DOHH2 (cell line): ENCODE measurements at regions not wholly inside any gene's neighbourhood (a gene's known extent, or its start where the extent isn't known, plus 50 kb on each side); places are given as distances from the start of the nearest gene placed in this dataset.

Experiments
- H3F3A ChIP-seq: fragments of 200-600 bp; sonication (generic), shearing (Covaris generic); 2 replicates; pipeline ENCODE4 v1.6.0; 2016; ENCODE audit warnings: antibody characterized with exemption, mild to moderate bottlenecking; ENCODE audit not compliant: control insufficient read depth, insufficient read depth
- H3K27ac ChIP-seq: fragments of 200-600 bp; sonication (generic); 2 replicates; pipeline ENCODE4 v1.5.1; 2014; ENCODE audit warnings: low read depth, mild to moderate bottlenecking, low read length, moderate library complexity
- H3K27me3 ChIP-seq: fragments of 200-600 bp; sonication (generic); 2 replicates; pipeline ENCODE4 v1.6.1; 2014; ENCODE audit warnings: mild to moderate bottlenecking, low read length, mixed read lengths; ENCODE audit not compliant: control insufficient read depth
- H3K36me3 ChIP-seq: fragments of 200-600 bp; sonication (generic); 2 replicates; pipeline ENCODE4 v1.6.1; 2014; ENCODE audit warnings: mild to moderate bottlenecking, low read length, moderate library complexity, mixed read lengths; ENCODE audit not compliant: control insufficient read depth
- H3K4me1 ChIP-seq: fragments of 200-600 bp; sonication (generic); 2 replicates; pipeline ENCODE4 v1.6.1; 2014; ENCODE audit warnings: mild to moderate bottlenecking, low read length, mixed read lengths; ENCODE audit not compliant: control insufficient read depth
- H3K4me2 ChIP-seq: fragments of 200-600 bp; sonication (generic); 2 replicates; pipeline ENCODE4 v1.6.0; 2014; ENCODE audit warnings: mild to moderate bottlenecking, low read length, moderate library complexity
- H3K4me3 ChIP-seq: fragments of 200-600 bp; sonication (generic); 2 replicates; pipeline ENCODE4 v1.5.1; 2014; ENCODE audit warnings: mild to moderate bottlenecking, low read length, mixed read lengths
- H3K79me2 ChIP-seq: fragments of 200-600 bp; sonication (generic); 2 replicates; pipeline ENCODE4 v1.6.1; 2014; ENCODE audit warnings: mild to moderate bottlenecking, low read length, mixed read lengths; ENCODE audit not compliant: control insufficient read depth
- H3K9me2 ChIP-seq: fragments of 200-600 bp; sonication (generic); replicated peaks from 2 replicates; pipeline ENCODE4 v1.6.1; 2014; ENCODE audit warnings: mild to moderate bottlenecking, low read length, mixed read lengths; ENCODE audit not compliant: control insufficient read depth
- H3K9me3 ChIP-seq: fragments of 200-600 bp; sonication (generic); 2 replicates; pipeline ENCODE4 v1.6.1; 2014; ENCODE audit warnings: antibody characterized with exemption, low read length, mixed read lengths; ENCODE audit not compliant: control insufficient read depth, insufficient read depth
- H4K20me1 ChIP-seq: fragments of 200-600 bp; sonication (generic); 2 replicates; pipeline ENCODE4 v1.6.0; 2014; ENCODE audit warnings: low read depth, mild to moderate bottlenecking, antibody characterized with exemption, low read length, moderate library complexity; ENCODE audit not compliant: control insufficient read depth, insufficient read depth
- CTCF ChIP-seq: fragments of 200-600 bp; sonication (generic); IDR thresholded peaks from one replicate; pipeline ENCODE4 v1.5.1; 2014; ENCODE audit warnings: antibody characterized with exemption, mild to moderate bottlenecking, low read depth, low read length; ENCODE audit not compliant: poor library complexity, severe bottlenecking
- EZH2phosphoT487 ChIP-seq: fragments of 200-600 bp; sonication (generic); IDR thresholded peaks from 2 replicates; pipeline ENCODE4 v1.6.1; 2017; ENCODE audit warnings: borderline replicate concordance, mild to moderate bottlenecking, antibody characterized with exemption, low read length, moderate library complexity, mixed read lengths

GRCh38 chr4:36003051-36003450 lies 241.3 kb downstream of the ARAP2 start:
- H3K4me1 ChIP-seq: no peaks in the 10 kb centered on the region
- TF ChIP-seq EZH2phosphoT487: no peak
- no peak for TF ChIP-seq CTCF
- H3K27ac ChIP-seq: no peak overlapping the region
- no peaks in the 10 kb centered on the region for H3F3A ChIP-seq
- H3K36me3 ChIP-seq: no peaks in the 10 kb centered on the region
- no peaks in the 10 kb centered on the region for H3K27me3 ChIP-seq
- no peak overlapping the region for H3K4me2 ChIP-seq
- no peaks in the 10 kb centered on the region; the same call in 1 of the 2 replicates for H3K9me3 ChIP-seq
- H3K79me2 ChIP-seq: no peaks in the 10 kb centered on the region
- no peaks in the 10 kb centered on the region for H3K9me2 ChIP-seq
- H3K4me3 ChIP-seq: no peak overlapping the region
- no peaks in the 10 kb centered on the region for H4K20me1 ChIP-seq

- no peaks in the 10 kb centered on the region for H3K27me3 ChIP-seq
- H3K4me3 ChIP-seq: no peak overlapping the region
- no peaks in the 10 kb centered on the region for H4K20me1 ChIP-seq
- no peaks in the 10 kb centered on the region for H3K79me2 ChIP-seq
- no peaks in the 10 kb centered on the region for H3K36me3 ChIP-seq
- no peaks in the 10 kb centered on the region for H3K4me1 ChIP-seq
- no peak for TF ChIP-seq EZH2phosphoT487
- TF ChIP-seq CTCF: no peak
- H3K4me2 ChIP-seq: no peak overlapping the region
- H3K9me3 ChIP-seq: no peaks in the 10 kb centered on the region; the same call in 1 of the 2 replicates
- H3K9me2 ChIP-seq: no peaks in the 10 kb centered on the region
- no peaks in the 10 kb centered on the region for H3F3A ChIP-seq
- H3K27ac ChIP-seq: no peak overlapping the region
Measured at GRCh38 chr4:36004204-36004851, 240.0 kb downstream of the ARAP2 start.

- Histone ChIP-seq H4K20me1 (no peaks in the 10 kb centered on the region), H3K27me3 (no peaks in the 10 kb centered on the region), H3K36me3 (no peaks in the 10 kb centered on the region), H3K9me2 (no peaks in the 10 kb centered on the region), H3K4me3 (no peak overlapping the region), H3K79me2 (no peaks in the 10 kb centered on the region), H3F3A (no peaks in the 10 kb centered on the region), H3K4me2 (no peak overlapping the region), H3K4me1 (no peaks in the 10 kb centered on the region), H3K9me3 (no peaks in the 10 kb centered on the region; the same call in 1 of the 2 replicates), H3K27ac (no peak overlapping the region)
- no peak for TF ChIP-seq CTCF
Measured at GRCh38 chr4:36006226-36006625, 238.1 kb downstream of the ARAP2 start.
